Panc1 (cell line): ENCODE measurements at regions not wholly inside any gene's neighbourhood (a gene's known extent, or its start where the extent isn't known, plus 50 kb on each side); places are given as distances from the start of the nearest gene placed in this dataset.

Experiments used
- ATAC-seq: fragments of 200-7000 bp; cut with Tn5 transposase; 2 replicates; pipeline ENCODE4 v1.9.1; 2020; ENCODE audit warnings: mild to moderate bottlenecking, moderate library complexity
- BruUV-seq: library from RNA; stranded (reverse); fragments of 400-500 nt; replicated peaks from 2 replicates; lab custom pipeline; 2021; lab: Mats Ljungman, UMichigan
- CTCF ChIA-PET: fragments of 300-600 bp; sonication (Branson Sonifier 250); formaldehyde crosslinking; loops from one replicate; lab custom pipeline; 2022; ENCODE audit warnings: antibody characterized with exemption; lab: Charles Lee
- POLR2A ChIA-PET: fragments of 300-600 bp; sonication (Branson Sonifier 250); formaldehyde crosslinking; loops from one replicate; lab custom pipeline; 2022; ENCODE audit warnings: antibody characterized with exemption; lab: Charles Lee
- DNase-seq: peaks from one replicate; pipeline ENCODE4 v3.0.0-alpha.2; 2010; ENCODE audit warnings: low read depth, low spot score
- H3K27ac ChIP-seq: 2 replicates; pipeline ENCODE4 v1.5.1; 2011; ENCODE audit warnings: mild to moderate bottlenecking, low read length, inconsistent platforms
- H3K27me3 ChIP-seq: fragments of 200-500 bp; sonication (Bioruptor generic); 2 replicates; pipeline ENCODE4 v1.6.0; 2014; ENCODE audit warnings: low read length, inconsistent platforms; ENCODE audit not compliant: control insufficient read depth, insufficient read depth
- H3K36me3 ChIP-seq: fragments of 200-500 bp; sonication (Bioruptor generic); 2 replicates; pipeline ENCODE4 v1.5.1; 2014; ENCODE audit warnings: inconsistent platforms, mild to moderate bottlenecking, low read length, moderate library complexity; ENCODE audit not compliant: control insufficient read depth, insufficient read depth
- H3K4me1 ChIP-seq: 2 replicates; pipeline ENCODE4 v1.5.1; 2011; ENCODE audit warnings: inconsistent platforms, mild to moderate bottlenecking, low read length, moderate library complexity; ENCODE audit not compliant: control insufficient read depth, insufficient read depth
- H3K4me3 ChIP-seq, 2 experiments: 2 replicates each; pipeline ENCODE4 v1.5.1; 2011 to 2012; ENCODE audit warnings: low read depth in 2 of 2, low read length in 2 of 2, mild to moderate bottlenecking in 2 of 2, inconsistent platforms in 1 of 2, moderate library complexity in 1 of 2
- H3K9me3 ChIP-seq: fragments of 200-500 bp; sonication (Bioruptor generic); 2 replicates; pipeline ENCODE4 v1.5.1; 2014; ENCODE audit warnings: low read depth, mild to moderate bottlenecking, inconsistent platforms, low read length, moderate library complexity; ENCODE audit not compliant: control insufficient read depth, insufficient read depth
- CTCF ChIP-seq: fragments of 450-650 bp; IDR thresholded peaks from 2 replicates; pipeline ENCODE4 v1.5.1; 2017; ENCODE audit warnings: mild to moderate bottlenecking
- POLR2AphosphoS5 ChIP-seq: IDR thresholded peaks from 2 replicates; pipeline ENCODE4 v1.6.1; 2012; ENCODE audit warnings: mild to moderate bottlenecking, low read depth, low read length, moderate library complexity
- REST ChIP-seq, 2 experiments: IDR thresholded peaks; 2 replicates each; pipeline ENCODE4 v1.6.1; 2011 to 2012; ENCODE audit warnings: low read depth in 2 of 2, control low read depth in 1 of 2, low read length in 1 of 2, mild to moderate bottlenecking in 1 of 2, moderate library complexity in 1 of 2; ENCODE audit not compliant: insufficient read depth in 1 of 2
- SIN3A ChIP-seq: IDR thresholded peaks from 2 replicates; pipeline ENCODE4 v1.6.1; 2012; ENCODE audit warnings: low read depth, mild to moderate bottlenecking, low read length, moderate library complexity, borderline replicate concordance; ENCODE audit not compliant: insufficient read depth
- TCF7L2 ChIP-seq: IDR thresholded peaks from 2 replicates; pipeline ENCODE4 v1.6.1; 2011; ENCODE audit warnings: mild to moderate bottlenecking, low read depth, low read length, inconsistent platforms
- in situ Hi-C: cut with HindIII; loops from 2 replicates; pipeline ENCODE4 v1.10.0; 2016; ENCODE audit warnings: low sequenced_read_pairs, low pct_unique_long_range_greater_than_20kb
- intact Hi-C: fragments of 100-400 bp; cut with micrococcal nuclease; formaldehyde crosslinking; loops from one replicate; pipeline ENCODE4 v1.10.0; 2022; ENCODE audit not compliant: unreplicated experiment

DNA sequence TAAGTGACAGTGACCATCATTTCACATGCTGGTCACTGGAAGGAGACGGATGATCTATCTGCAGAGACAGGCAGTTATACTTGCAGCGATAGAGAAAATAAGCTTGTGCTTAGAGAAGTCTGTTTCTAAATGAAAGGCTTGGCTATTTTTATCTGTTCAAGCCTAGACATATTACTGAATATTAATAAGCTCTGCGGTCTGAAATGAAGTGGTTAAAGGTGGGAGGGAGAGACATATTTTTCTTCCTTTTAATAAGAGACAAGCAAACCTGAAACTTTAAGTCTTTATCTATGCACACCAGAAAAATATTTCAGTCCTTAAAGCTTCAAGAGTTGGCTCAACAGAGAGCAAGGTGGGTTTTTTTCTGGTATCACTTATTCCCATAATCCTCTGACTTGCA is 99.0 kb downstream of the CD200R1L start:
- BruUV-seq: no TSS peak
- intact Hi-C loops (no loop called here), in situ Hi-C loops (no loop called here)
- DNase-seq: no peak
- CTCF ChIA-PET: interaction anchor here (0.6 kb wide), 1 partner anchor 52 kb away, joined by 4 read pairs; no protein-coding TSS in a partner anchor
- Histone ChIP-seq H3K27me3 (no peaks in the 10 kb centered on the region), H3K4me1 (no peaks in the 10 kb centered on the region), H3K4me3 (no peak overlapping the region), H3K9me3 (no peaks in the 10 kb centered on the region), H3K27ac (no peak overlapping the region), H3K36me3 (no peaks in the 10 kb centered on the region)
- POLR2A ChIA-PET: interaction anchor here (0.6 kb wide), 1 partner anchor 106 kb away, joined by 3 read pairs; no protein-coding TSS in a partner anchor
- no peak for TF ChIP-seq POLR2AphosphoS5
- TF ChIP-seq REST (IDR thresholded peaks at IDR 0.05; ENCODE audit: insufficient read depth in 1 of 2, low read depth in 2 of 2, low read length in 1 of 2): no peak
- TF ChIP-seq SIN3A: no peak
- TF ChIP-seq CTCF: no peak
- TF ChIP-seq TCF7L2: no peak
- no peak for ATAC-seq

- intact Hi-C loops: no loop called here
- CTCF ChIA-PET: interaction anchor here (0.6 kb wide), 1 partner anchor 51 kb away, joined by 4 read pairs; no protein-coding TSS in a partner anchor
- DNase-seq (no peak), ATAC-seq (no peak)
- H3K9me3 ChIP-seq: no peaks in the 10 kb centered on the region
- no peak overlapping the region for H3K4me3 ChIP-seq
- no peaks in the 10 kb centered on the region for H3K27me3 ChIP-seq
- no peak for TF ChIP-seq TCF7L2
- TF ChIP-seq SIN3A: no peak
- TF ChIP-seq POLR2AphosphoS5: no peak
- no peak for TF ChIP-seq REST (IDR thresholded peaks at IDR 0.05; ENCODE audit: insufficient read depth in 1 of 2, low read depth in 2 of 2, low read length in 1 of 2)
- no peak for TF ChIP-seq CTCF
- BruUV-seq: no TSS peak
- no peaks in the 10 kb centered on the region for H3K36me3 ChIP-seq
- no peak overlapping the region for H3K27ac ChIP-seq
- no peaks in the 10 kb centered on the region for H3K4me1 ChIP-seq
- in situ Hi-C loops: no loop called here
- POLR2A ChIA-PET: no interaction called here
Observed at GRCh38 chr3:112746675-112747280, 99.9 kb downstream of the CD200R1L start.
